CD4-positive, alpha-beta T cell treated with Interleukin-21 for 1 hour (primary cell): ENCODE measurements at regions not wholly inside any gene's neighbourhood (a gene's known extent, or its start where the extent isn't known, plus 50 kb on each side); places are given as distances from the start of the nearest gene placed in this dataset.
"Not testable (repeated sequence)": the region's sequence is repeated elsewhere in the genome, so short reads cannot be mapped to it uniquely, and the experiment has no call there.

Experiments
- DNase-seq: peaks from one replicate; pipeline ENCODE4 v3.0.0-alpha.2; 2020

DNA sequence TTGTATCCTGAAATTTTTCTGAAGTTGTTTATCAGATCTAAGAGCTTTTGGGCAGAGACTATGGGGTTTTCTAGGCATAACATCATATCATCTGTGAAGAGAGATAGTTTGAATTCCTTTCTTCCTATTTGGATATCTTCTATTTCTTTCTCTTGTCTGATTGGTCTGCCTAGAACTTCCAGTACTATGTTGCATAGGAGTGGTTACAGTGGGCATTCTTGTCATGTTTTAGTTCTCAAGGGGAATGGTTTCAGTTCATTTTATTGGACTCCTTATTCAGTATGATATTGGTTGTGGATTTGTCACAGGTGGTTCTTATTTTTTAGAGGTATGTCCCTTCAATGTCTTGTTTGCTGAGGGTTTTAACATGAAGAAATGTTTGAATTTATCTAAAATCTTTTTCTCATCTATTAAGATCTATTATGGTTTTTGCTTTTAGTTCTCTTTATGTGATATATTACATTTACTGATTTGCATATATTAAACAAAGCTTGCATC lies 286.6 kb upstream of the C1QTNF3 start:
- not testable (repeated sequence) for DNase-seq

GRCh38 chr5:34331928-34332454 lies 289.0 kb upstream of the C1QTNF3 start:
- DNase-seq, result not testable (repeated sequence)

DNA sequence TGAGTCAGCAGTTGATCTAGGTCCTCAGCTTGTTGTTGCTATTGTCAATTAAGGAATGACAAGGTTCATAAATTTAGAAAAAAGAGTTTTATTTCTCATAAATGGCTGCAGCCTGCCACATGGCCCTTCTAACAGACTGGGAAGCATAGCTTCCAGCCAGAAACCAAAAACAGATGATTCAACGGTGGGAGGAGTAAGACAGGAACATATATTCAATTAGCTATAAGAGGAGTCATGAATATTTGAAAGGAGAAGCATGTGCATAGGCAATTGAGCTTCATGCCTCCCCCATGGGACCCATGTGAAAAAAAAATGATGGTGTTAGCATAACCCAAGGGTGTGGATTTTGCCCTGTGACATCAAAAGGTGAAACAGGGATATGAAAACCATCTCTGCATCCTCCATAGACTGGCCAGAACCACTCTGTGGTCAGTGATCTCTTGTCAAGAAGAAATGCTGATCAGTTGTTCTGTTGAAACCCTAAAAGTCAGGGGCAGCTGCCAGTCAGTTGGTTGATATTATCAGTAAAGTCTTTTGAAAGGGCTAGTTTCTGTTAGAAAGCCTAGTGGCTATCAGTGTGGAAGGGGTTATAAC lies 296.5 kb upstream of the C1QTNF3 start:
- not testable (repeated sequence) for DNase-seq

GRCh38 chr5:34354440-34354839 lies 301.7 kb upstream of the RAI14 start:
- not testable (repeated sequence) for DNase-seq

DNA sequence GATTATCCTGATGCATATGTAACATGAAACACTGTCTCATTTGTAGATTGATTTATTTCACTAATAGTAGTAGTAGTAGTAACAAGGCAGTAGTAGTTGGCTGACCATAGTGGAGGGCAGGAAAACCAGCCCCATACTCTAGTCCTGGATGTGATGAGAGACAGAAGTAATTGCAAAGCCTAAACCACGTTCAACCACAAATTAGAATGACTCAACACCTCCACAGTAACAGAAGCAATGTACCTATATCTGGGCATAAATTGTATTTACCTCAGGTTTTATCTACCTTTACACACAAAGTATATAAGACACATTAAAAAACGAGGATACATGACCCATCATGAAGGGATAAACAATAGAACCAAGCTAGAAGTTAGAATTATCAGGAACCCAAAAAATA lies 284.7 kb upstream of the RAI14 start:
- not testable (repeated sequence) for DNase-seq

- not testable (repeated sequence) for DNase-seq
Observed at GRCh38 chr5:34371817-34372216, 284.3 kb upstream of the RAI14 start.

DNA sequence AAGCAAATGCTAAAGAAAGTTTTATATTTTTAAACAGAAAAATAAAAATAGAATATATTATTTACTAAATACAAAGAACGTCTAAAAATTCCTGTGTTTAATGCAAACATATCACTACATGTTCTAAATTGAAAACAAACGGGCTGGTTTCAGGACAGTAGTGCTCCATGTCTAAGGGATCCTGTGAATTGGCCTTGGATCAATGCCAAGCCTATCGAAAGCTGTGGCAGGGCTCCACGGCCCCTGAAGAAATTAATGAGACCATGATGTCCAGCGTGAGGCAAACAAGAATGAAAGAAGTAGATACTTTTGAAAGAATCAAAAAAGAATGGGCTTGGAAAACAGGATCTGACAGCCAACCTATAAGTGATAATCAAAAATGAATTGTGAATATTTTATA lies 283.4 kb upstream of the RAI14 start:
- not testable (repeated sequence) for DNase-seq

DNA sequence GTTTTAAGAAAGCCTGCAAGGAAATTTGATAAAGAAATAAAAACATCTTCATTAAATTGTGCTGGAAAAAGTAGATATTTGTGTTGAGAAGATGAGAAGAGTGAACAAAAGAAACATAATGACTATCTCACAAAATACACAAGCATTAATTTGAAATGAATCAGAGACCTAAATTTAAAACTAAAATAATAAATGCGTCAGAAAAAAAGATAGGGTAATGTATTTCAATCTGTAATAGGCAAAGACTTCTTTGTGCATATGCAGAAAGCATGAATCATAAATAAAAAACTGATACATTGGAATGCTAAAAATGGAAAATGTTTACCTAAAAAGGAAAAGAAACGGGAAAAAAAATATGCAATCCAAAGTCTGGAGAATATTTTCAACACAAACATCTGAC lies 278.5 kb upstream of the RAI14 start:
- DNase-seq, result not testable (repeated sequence)

GRCh38 chr5:34378498-34378897 lies 277.6 kb upstream of the RAI14 start:
- DNase-seq, result not testable (repeated sequence)

DNA sequence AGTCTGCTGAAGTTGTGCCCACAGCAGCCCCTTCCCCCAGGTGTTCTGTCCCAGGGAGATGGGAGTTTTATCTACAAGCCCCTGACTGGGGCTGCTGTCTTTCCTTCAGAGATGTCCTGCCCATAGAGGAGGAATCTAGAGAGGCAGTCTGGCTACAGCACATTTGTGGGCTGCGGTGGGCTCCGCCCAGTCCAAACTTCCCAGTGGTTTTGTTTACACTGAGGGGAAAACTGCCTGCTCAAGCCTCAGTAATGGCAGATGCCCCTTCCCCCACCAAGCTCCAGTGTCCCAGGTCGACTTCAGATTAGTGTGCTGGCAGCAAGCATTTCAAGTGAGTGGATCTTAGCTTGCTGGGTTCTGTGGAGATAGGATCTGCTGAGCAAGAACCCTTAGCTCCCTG lies 267.4 kb upstream of the RAI14 start:
- DNase-seq, result not testable (repeated sequence)

DNA sequence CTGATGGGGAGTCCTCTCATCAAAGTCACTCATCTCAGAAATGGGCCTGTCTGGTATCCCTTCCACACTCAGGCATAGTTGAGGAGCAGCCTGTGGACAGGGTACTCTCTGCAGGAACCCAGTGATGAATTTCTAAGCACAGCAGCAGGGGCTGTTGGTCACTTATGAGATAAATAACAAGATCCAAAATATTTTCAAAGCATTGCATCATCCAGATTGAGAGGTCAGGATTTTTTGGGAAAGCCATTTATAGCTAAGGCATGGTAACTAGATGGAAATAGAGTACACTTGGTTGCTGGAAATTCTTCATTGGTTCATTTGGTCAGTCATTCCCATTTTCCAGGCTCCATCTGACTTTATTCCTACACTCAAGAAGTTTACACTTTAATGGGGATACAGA lies 246.8 kb upstream of the RAI14 start:
- no peak for DNase-seq

DNA sequence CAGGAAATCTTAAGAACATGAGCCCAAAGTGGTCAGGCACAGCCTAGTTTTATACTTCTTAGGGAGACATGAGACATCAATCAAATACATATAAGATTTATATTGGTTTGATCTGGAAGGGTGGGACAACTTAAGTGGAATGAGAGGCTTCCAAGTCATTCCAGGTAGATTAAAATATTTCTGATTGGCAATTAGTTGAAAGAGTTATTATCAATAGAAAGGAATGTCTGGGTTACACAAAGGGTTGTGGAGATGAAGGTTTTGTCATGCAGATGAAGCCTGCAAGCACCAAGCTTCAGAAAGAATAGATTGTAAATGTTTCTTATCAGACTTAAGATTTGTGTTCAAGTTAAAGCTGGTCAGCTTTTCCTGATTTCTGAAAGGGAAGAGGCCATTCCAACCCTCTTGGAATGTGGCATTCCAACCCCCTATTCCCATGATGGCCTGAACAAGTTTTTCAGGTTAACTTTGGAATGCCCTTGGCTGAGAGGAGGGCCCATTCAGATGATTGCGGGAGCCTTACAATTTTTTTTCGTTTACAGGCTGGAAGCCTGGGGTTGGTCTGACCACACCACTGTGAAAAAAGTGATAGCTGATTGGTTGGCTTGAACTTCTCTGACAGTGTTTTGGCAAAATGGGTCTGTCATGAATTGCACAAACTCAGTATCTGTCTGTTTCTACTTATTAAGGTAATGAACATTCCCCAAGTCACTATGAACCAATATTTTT lies 245.6 kb upstream of the RAI14 start:
- DNase-seq, result no peak

DNA sequence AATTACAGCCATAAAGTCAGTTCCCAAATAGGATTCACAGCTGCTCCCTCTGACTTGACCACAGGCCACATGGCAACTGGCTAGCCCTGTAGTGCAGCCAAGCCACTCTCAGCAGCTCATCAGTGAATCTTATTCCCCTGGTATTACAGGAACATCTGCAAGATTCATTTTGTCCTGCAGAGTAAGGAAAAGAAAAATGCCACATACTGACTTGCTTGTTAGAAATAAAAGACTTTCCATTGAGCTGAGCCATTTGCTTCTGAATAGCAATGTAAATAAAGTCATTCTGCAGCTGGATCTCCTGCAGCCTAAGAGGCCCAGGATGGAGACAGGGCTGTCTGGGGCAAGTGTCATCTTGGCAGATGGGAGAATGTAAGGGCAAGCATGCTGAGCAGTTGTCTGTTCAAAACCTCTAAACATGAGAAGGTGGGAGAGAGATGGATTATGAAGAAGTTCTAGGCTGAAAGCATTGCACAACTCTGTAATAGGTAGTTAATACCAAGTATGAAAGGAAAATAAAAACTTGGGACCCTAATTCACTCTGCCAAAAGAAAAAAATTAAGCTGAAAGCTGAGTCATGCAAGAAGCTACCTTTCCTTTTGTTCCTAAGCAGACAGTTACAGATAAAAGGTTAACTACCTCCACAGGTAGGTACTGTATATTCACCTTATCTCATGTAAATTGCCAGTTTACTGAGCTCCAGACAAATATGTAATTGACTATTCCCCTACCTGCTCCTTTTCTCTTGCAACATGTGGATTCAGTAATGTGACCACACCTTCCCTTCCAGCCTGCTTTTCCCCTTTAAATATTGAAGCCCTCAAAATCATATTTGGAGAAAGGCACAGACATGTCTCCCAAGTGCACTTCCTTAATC lies 244.4 kb upstream of the RAI14 start:
- DNase-seq, result no peak

DNA sequence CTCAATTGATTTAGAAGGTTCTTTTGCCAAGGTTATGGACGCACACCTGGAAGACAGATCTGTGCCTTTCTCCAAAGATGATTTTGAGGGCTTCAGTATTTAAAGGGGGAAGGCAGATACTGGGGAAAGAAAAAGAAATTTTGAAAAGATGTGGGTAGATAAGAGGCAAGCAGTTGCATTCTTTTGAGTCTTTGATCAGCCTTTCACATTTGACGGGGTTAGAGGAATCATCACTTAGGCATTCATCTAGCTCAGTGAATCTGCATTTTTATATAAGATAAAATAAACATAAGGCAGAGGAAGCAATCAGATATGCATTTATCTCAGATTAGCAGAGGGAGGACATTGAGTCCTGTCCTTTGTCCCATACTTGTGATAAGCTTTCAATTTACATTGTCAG lies 243.4 kb upstream of the RAI14 start:
- DNase-seq, result no peak

DNA sequence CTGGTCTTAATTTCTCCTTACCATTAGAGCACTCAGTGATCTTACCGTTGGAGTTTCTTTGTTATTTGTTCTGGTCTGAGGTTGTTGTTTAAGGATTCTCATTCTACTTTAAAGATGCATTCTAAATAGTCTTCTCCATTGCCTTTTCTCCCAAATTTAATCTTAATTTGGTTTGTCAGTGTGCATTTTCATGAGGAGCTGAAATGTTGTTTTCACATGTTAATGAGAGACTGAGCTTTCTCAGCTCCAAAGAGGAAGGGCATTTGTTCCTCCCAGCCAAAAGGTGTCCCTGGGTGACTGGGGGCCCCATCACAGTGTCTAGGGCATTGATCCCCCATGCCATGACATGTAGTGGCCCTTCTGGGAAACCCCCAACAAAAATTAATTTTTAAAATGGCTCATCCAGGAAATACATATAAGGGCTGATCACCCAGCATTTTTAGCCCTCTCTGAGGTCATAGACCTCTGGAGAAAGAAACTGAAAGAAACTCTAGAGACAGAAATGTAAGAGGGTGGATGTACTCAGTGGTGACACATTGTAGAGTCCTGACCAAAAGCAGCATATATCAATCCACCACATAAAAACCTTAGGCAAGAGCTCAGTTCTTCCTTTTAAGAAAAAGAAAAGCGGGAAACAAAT lies 240.4 kb upstream of the RAI14 start:
- DNase-seq, result no peak

DNA sequence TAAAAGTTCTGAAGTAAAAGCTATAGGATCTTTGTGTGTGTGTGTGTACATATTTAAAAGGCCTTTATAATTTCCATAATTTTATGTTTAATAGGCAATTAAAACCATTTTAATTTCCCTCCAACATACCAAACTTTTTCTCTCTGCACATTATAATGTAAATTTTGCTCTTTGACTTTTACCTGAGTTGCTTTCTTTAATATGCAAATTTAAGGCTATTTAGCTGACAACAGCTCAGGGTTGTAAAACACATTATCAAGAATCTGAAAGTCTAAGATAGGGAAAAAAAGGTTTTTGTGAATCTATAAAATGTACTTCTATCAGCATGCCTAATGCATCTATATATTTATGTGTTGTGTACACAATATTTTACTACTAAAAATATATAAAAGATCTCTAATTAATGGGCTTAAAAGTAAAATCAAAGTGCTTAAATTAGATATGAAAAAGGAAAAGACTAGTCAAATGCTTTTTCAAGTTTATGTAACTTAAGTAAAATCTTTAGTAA lies 239.6 kb upstream of the RAI14 start:
- DNase-seq, result no peak

GRCh38 chr5:34420191-34420590 lies 235.9 kb upstream of the RAI14 start:
- DNase-seq, result not testable (repeated sequence)

DNA sequence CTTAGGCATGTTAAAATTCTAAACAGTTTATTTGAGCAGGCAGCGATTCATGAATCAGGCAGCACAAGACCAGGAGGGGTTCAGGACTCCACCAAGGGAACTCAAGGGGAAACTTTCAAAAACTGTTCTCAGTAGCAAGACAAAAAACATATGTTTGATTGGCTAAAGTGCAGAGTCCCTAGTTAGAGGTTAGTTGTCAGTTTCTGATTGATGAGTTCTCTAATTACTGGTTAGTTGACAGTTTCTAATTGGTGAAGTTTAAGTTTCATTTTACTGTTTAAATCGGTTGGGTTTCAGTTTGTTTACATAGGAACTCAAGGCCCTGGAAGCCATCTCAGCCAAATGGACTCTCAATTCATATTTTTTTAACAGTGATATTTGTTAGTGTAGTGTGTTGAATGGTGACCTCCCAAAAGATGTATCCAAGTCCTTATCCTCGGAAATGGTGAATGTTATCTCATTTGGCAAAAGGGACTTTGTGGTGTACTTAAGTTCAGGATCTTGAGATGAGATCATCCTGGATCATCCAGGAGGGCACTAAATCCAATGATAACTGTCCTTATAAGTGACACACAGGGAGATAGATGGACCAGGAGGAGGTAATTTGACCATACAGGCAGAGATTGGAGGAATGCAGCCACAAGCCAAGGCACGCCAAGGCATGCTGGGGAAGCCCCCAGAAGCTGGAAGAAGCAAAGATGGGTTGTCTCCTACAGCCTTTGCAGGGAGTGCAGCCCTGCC lies 219.2 kb upstream of the RAI14 start:
- DNase-seq, result no peak

GRCh38 chr5:34439601-34440000 lies 216.5 kb upstream of the RAI14 start:
- no peak for DNase-seq

DNA sequence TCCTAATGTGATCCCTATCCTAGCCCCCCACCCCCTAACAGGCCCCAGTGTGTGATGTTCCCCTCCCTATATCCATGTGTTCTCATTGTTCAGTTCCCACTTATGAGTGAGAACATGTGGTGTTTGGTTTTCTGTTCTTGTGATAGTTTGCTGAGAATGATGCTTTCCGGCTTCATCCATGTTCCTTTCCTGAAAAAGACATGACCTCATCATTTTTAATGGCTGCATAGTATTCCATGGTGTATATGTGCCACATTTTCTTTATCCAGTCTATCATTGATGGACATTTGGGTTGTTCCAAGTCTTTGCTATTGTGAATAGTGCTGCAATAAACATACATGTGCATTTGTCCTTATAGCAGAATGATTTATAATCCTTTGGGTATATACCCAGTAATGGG lies 214.4 kb upstream of the RAI14 start:
- DNase-seq, result not testable (repeated sequence)

GRCh38 chr5:34447424-34447823 lies 208.7 kb upstream of the RAI14 start:
- DNase-seq, result no peak

- DNase-seq, result no peak
Observed at GRCh38 chr5:34449639-34450038, 206.5 kb upstream of the RAI14 start.
